ENCODE measurements at regions not wholly inside any gene's neighbourhood (a gene's known extent, or its start where the extent isn't known, plus 50 kb on each side); places are given as distances from the start of the nearest gene placed in this dataset.

GRCh38 chr1:172717722-172718465 lies 59.0 kb downstream of the FASLG start:
- H3K9me3 ChIP-seq (ENCODE audit: control extremely low read depth in 1 of 5, control insufficient read depth in 4 of 5, insufficient read depth in 2 of 5, low read depth in 1 of 5, low read length in 4 of 5), result no peaks in the 10 kb centered on the region
- H3K36me3 ChIP-seq (ENCODE audit: control insufficient read depth in 4 of 4, insufficient read depth in 4 of 4, low read length in 3 of 4), result no peaks in the 10 kb centered on the region
- ChIA-PET POLR2A (interaction anchor here (0.6 kb wide), 1 partner anchor 106 kb away, joined by 3 read pairs; no protein-coding TSS in a partner anchor), CTCF (interaction anchor here (1.1 to 8.2 kb wide), 8 partner anchors 8 to 109 kb away, joined by 3 to 128 read pairs (median 4); no protein-coding TSS in a partner anchor)
- 36% methylated on average over 2 of the region's 3 CpGs for WGBS (ENCODE audit: insufficient coverage)
- H3K27ac ChIP-seq (ENCODE audit: insufficient read depth in 1 of 2, low read depth in 1 of 2, low read length in 2 of 2, poor library complexity in 1 of 2, severe bottlenecking in 2 of 2), result no peak overlapping the region
- H3K4me3 ChIP-seq (ENCODE audit: control insufficient read depth in 1 of 7, extremely low read depth in 1 of 7, insufficient read depth in 4 of 7, low read depth in 2 of 7, low read length in 6 of 7), result no peak overlapping the region
- peaks cover 0 to 15% (median 3%) of the 10 kb centered on the region in 4 experiments for H3K4me1 ChIP-seq (ENCODE audit: control extremely low read depth in 1 of 4, control insufficient read depth in 4 of 4, insufficient read depth in 4 of 4, low read length in 3 of 4)
- peak in 1 of 3 donors; percentile 47 for DNase-seq
- H3K27me3 ChIP-seq (replicated peaks in 2 of 5; ENCODE audit: control insufficient read depth in 4 of 5, insufficient read depth in 5 of 5, low read length in 4 of 5), result no peaks in the 10 kb centered on the region

GRCh38 chr1:172719066-172719627 lies 60.2 kb downstream of the FASLG start:
- POLR2A ChIA-PET, result interaction anchor here (0.7 to 0.8 kb wide), 2 partner anchors 15 to 109 kb away, joined by 5 read pairs; no protein-coding TSS in a partner anchor
- Histone ChIP-seq H3K27ac (ENCODE audit: insufficient read depth in 1 of 2, low read depth in 1 of 2, low read length in 2 of 2, poor library complexity in 1 of 2, severe bottlenecking in 2 of 2) (no peak overlapping the region), H3K9me3 (ENCODE audit: control extremely low read depth in 1 of 5, control insufficient read depth in 4 of 5, insufficient read depth in 2 of 5, low read depth in 1 of 5, low read length in 4 of 5) (no peaks in the 10 kb centered on the region), H3K4me1 (ENCODE audit: control extremely low read depth in 1 of 4, control insufficient read depth in 4 of 4, insufficient read depth in 4 of 4, low read length in 3 of 4) (peaks cover 0 to 15% (median 3%) of the 10 kb centered on the region in 4 experiments), H3K27me3 (replicated peaks in 2 of 5; ENCODE audit: control insufficient read depth in 4 of 5, insufficient read depth in 5 of 5, low read length in 4 of 5) (no peaks in the 10 kb centered on the region), H3K4me3 (ENCODE audit: control insufficient read depth in 1 of 7, extremely low read depth in 1 of 7, insufficient read depth in 4 of 7, low read depth in 2 of 7, low read length in 6 of 7) (no peak overlapping the region), H3K36me3 (ENCODE audit: control insufficient read depth in 4 of 4, insufficient read depth in 4 of 4, low read length in 3 of 4) (no peaks in the 10 kb centered on the region)
- WGBS (ENCODE audit: insufficient coverage), result 58% methylated on average over 2 of the region's 6 CpGs
- DNase-seq, result peak in 1 of 3 donors; percentile 49
- CTCF ChIA-PET, result interaction anchor here (0.6 to 8.2 kb wide), 15 partner anchors 9 to 717 kb away, joined by 3 to 128 read pairs (median 4); no protein-coding TSS in a partner anchor

GRCh38 chr1:172719694-172720138 lies 60.8 kb downstream of the FASLG start:
- H3K27ac ChIP-seq (ENCODE audit: insufficient read depth in 1 of 2, low read depth in 1 of 2, low read length in 2 of 2, poor library complexity in 1 of 2, severe bottlenecking in 2 of 2), result no peak overlapping the region
- no peak overlapping the region for H3K4me3 ChIP-seq (ENCODE audit: control insufficient read depth in 1 of 7, extremely low read depth in 1 of 7, insufficient read depth in 4 of 7, low read depth in 2 of 7, low read length in 6 of 7)
- peaks cover 0 to 19% (median 7%) of the 10 kb centered on the region in 4 experiments for H3K4me1 ChIP-seq (ENCODE audit: control extremely low read depth in 1 of 4, control insufficient read depth in 4 of 4, insufficient read depth in 4 of 4, low read length in 3 of 4)
- no peaks in the 10 kb centered on the region for H3K9me3 ChIP-seq (ENCODE audit: control extremely low read depth in 1 of 5, control insufficient read depth in 4 of 5, insufficient read depth in 2 of 5, low read depth in 1 of 5, low read length in 4 of 5)
- H3K36me3 ChIP-seq (ENCODE audit: control insufficient read depth in 4 of 4, insufficient read depth in 4 of 4, low read length in 3 of 4), result no peaks in the 10 kb centered on the region
- peak; percentile 56 to 74 (median 66) for DNase-seq
- 17% methylated on average over 2 of the region's 3 CpGs for WGBS (ENCODE audit: insufficient coverage)
- no peaks in the 10 kb centered on the region for H3K27me3 ChIP-seq (replicated peaks in 2 of 5; ENCODE audit: control insufficient read depth in 4 of 5, insufficient read depth in 5 of 5, low read length in 4 of 5)
- CTCF ChIA-PET, result interaction anchor here (0.6 to 8.2 kb wide), 24 partner anchors 7 to 717 kb away, joined by 3 to 128 read pairs (median 4); no protein-coding TSS in a partner anchor
- POLR2A ChIA-PET, result interaction anchor here (0.7 to 0.8 kb wide), 2 partner anchors 15 to 110 kb away, joined by 5 read pairs; no protein-coding TSS in a partner anchor

- Histone ChIP-seq H3K27ac (ENCODE audit: insufficient read depth in 1 of 2, low read depth in 1 of 2, low read length in 2 of 2, poor library complexity in 1 of 2, severe bottlenecking in 2 of 2) (no peak overlapping the region), H3K4me1 (ENCODE audit: control extremely low read depth in 1 of 4, control insufficient read depth in 4 of 4, insufficient read depth in 4 of 4, low read length in 3 of 4) (peaks cover 0 to 24% (median 13%) of the 10 kb centered on the region in 4 experiments), H3K36me3 (ENCODE audit: control insufficient read depth in 4 of 4, insufficient read depth in 4 of 4, low read length in 3 of 4) (no peaks in the 10 kb centered on the region), H3K27me3 (replicated peaks in 2 of 5; ENCODE audit: control insufficient read depth in 4 of 5, insufficient read depth in 5 of 5, low read length in 4 of 5) (no peaks in the 10 kb centered on the region), H3K9me3 (ENCODE audit: control extremely low read depth in 1 of 5, control insufficient read depth in 4 of 5, insufficient read depth in 2 of 5, low read depth in 1 of 5, low read length in 4 of 5) (no peaks in the 10 kb centered on the region), H3K4me3 (ENCODE audit: control insufficient read depth in 1 of 7, extremely low read depth in 1 of 7, insufficient read depth in 4 of 7, low read depth in 2 of 7, low read length in 6 of 7) (no peak overlapping the region)
- ChIA-PET CTCF (interaction anchor here (0.6 to 8.2 kb wide), 21 partner anchors 8 to 270 kb away, joined by 3 to 128 read pairs (median 4); no protein-coding TSS in a partner anchor), POLR2A (no interaction called here)
- no peak for DNase-seq
- 100% methylated on average over 1 of the region's 1 CpG for WGBS (ENCODE audit: insufficient coverage)
These were observed 61.4 kb downstream of the FASLG start for GRCh38 chr1:172720339-172720738.

- Histone ChIP-seq H3K9me3 (ENCODE audit: control extremely low read depth in 1 of 5, control insufficient read depth in 4 of 5, insufficient read depth in 2 of 5, low read depth in 1 of 5, low read length in 4 of 5) (peaks cover 0 to 5% (median 0%) of the 10 kb centered on the region in 5 experiments), H3K27ac (ENCODE audit: insufficient read depth in 1 of 2, low read depth in 1 of 2, low read length in 2 of 2, poor library complexity in 1 of 2, severe bottlenecking in 2 of 2) (no peak overlapping the region), H3K4me3 (ENCODE audit: control insufficient read depth in 1 of 7, extremely low read depth in 1 of 7, insufficient read depth in 4 of 7, low read depth in 2 of 7, low read length in 6 of 7) (no peak overlapping the region), H3K27me3 (replicated peaks in 2 of 5; ENCODE audit: control insufficient read depth in 4 of 5, insufficient read depth in 5 of 5, low read length in 4 of 5) (no peaks in the 10 kb centered on the region), H3K4me1 (ENCODE audit: control extremely low read depth in 1 of 4, control insufficient read depth in 4 of 4, insufficient read depth in 4 of 4, low read length in 3 of 4) (peaks cover 0 to 28% (median 22%) of the 10 kb centered on the region in 4 experiments), H3K36me3 (ENCODE audit: control insufficient read depth in 4 of 4, insufficient read depth in 4 of 4, low read length in 3 of 4) (no peaks in the 10 kb centered on the region)
- ChIA-PET POLR2A (no interaction called here), CTCF (interaction anchor here (2.1 to 8.2 kb wide), 2 partner anchors 88 to 114 kb away, joined by 6 to 128 read pairs; no protein-coding TSS in a partner anchor)
- 100% methylated on average over 1 of the region's 1 CpG for WGBS (ENCODE audit: insufficient coverage)
- DNase-seq, result no peak
These were observed 64.3 kb downstream of the FASLG start for GRCh38 chr1:172723251-172723650.

GRCh38 chr1:172724232-172724631 lies 65.3 kb downstream of the FASLG start:
- no peak overlapping the region for H3K4me3 ChIP-seq (ENCODE audit: control insufficient read depth in 1 of 7, extremely low read depth in 1 of 7, insufficient read depth in 4 of 7, low read depth in 2 of 7, low read length in 6 of 7)
- CTCF ChIA-PET, result interaction anchor here (1.0 to 5.3 kb wide), 5 partner anchors 10 to 126 kb away, joined by 3 to 46 read pairs (median 8); no protein-coding TSS in a partner anchor
- DNase-seq, result peak in 2 of 3 donors; percentile 40 to 55
- H3K36me3 ChIP-seq (ENCODE audit: control insufficient read depth in 4 of 4, insufficient read depth in 4 of 4, low read length in 3 of 4), result no peaks in the 10 kb centered on the region
- H3K27ac ChIP-seq (ENCODE audit: insufficient read depth in 1 of 2, low read depth in 1 of 2, low read length in 2 of 2, poor library complexity in 1 of 2, severe bottlenecking in 2 of 2), result no peak overlapping the region
- H3K27me3 ChIP-seq (replicated peaks in 2 of 5; ENCODE audit: control insufficient read depth in 4 of 5, insufficient read depth in 5 of 5, low read length in 4 of 5), result no peaks in the 10 kb centered on the region
- POLR2A ChIA-PET, result no interaction called here
- peaks cover 0 to 11% (median 0%) of the 10 kb centered on the region in 5 experiments for H3K9me3 ChIP-seq (ENCODE audit: control extremely low read depth in 1 of 5, control insufficient read depth in 4 of 5, insufficient read depth in 2 of 5, low read depth in 1 of 5, low read length in 4 of 5)
- peaks cover 0 to 22% (median 19%) of the 10 kb centered on the region in 4 experiments for H3K4me1 ChIP-seq (ENCODE audit: control extremely low read depth in 1 of 4, control insufficient read depth in 4 of 4, insufficient read depth in 4 of 4, low read length in 3 of 4)
